ENCODE measurements at regions not wholly inside any gene's neighbourhood (a gene's known extent, or its start where the extent isn't known, plus 50 kb on each side); places are given as distances from the start of the nearest gene placed in this dataset.

DNA sequence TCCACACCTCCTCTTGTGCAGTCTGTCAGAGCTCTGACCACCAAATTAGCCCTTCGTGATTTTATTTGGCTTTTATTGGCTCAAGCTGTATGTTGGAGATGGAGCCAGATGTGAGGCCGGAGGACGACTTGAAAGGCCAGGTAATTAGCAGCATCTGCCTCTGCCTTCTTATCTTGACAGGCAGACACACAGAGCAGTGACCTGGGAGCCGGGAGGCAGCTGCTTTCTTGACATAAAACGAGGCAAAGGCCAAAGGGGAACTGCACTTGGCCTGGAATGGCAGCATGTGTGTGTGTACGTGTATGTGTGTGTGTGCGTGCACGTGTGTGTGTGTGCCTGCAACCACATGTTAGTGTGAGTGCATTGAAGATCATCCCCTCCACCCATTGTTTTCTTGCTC lies 56.9 kb upstream of the BRD7 start:
- H3K27ac Mint-ChIP-seq = no peak overlapping the region
- H3K4me3 Mint-ChIP-seq = no peak overlapping the region
- ATAC-seq (no peak), DNase-seq (no peak)
- H3K27me3 Mint-ChIP-seq = peaks cover 20% of the 10 kb centered on the region
- no peaks in the 10 kb centered on the region for H3K4me1 Mint-ChIP-seq
- H3K9me3 Mint-ChIP-seq = peaks cover 0 to 5% of the 10 kb centered on the region in 2 donors

DNA sequence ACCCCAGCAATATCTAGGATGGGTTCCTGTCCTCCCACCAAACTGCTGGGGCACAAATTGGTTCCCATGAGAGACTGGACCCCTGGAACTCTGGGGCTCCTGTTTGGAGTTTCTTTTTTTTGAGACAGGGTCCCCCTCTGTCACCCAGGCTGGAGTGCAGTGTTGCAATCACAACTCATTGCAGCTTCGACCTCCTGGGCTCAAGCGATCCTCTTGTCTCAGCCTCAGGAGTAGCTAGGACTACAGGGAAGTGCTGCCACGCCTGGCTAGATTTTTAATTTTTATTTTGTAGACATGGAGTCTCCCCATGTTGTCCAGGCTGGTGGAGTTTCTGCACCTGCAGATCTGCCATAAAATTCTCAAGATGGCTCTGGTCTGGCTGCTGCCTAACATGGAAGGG lies 56.3 kb upstream of the BRD7 start:
- Mint-ChIP-seq H3K4me3 (no peak overlapping the region), H3K27me3 (peaks cover 20% of the 10 kb centered on the region), H3K27ac (no peak overlapping the region), H3K4me1 (no peaks in the 10 kb centered on the region), H3K9me3 (peaks cover 3 to 11% of the 10 kb centered on the region in 2 donors)
- DNase-seq = no peak
- no peak for ATAC-seq

DNA sequence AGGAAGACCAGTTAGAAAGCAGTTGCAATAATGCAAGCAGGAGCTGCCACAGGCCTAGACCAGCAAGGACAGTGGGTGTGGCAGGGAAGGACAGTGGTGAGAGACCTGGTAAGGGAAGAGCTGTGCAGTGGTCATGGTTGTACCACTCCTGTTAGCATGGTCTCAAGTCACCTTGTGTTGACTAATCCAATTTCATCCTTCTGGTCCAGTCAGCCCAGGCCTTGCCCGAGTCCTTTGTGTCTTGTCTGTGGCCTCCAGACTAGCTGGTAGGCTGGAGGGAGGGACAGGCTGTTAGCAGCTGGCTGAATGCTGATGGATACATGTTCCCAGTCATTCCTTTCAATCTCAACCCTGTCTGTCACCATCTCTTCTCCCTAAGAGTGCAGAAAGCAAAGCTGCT lies 54.1 kb upstream of the BRD7 start:
- ATAC-seq (no peak), DNase-seq (no peak)
- H3K4me1 Mint-ChIP-seq = no peaks in the 10 kb centered on the region
- H3K9me3 Mint-ChIP-seq = peaks cover 14 to 30% of the 10 kb centered on the region in 2 donors
- no peak overlapping the region for H3K27ac Mint-ChIP-seq
- no peak overlapping the region for H3K4me3 Mint-ChIP-seq
- H3K27me3 Mint-ChIP-seq = peaks cover 20% of the 10 kb centered on the region

DNA sequence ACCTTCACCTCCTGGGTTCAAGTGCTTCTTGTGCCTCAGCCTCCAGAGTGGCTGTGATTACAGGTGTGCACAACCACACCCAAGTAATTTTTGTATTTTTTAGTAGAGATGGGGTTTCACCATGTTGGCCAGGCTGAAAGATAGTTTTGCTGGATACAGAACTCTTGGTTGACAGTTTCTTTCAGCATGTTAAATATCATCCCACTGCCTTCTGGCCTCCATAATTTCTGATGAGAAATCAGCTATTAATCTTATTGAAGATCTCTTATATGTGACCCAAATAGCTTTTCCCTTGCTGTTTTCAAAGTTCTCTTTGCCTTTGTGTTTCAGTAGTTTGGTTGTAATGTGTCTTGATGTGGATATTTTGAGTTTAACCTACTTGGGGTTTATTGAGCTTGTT lies 50.3 kb upstream of the BRD7 start:
- Mint-ChIP-seq H3K27ac (no peak overlapping the region), H3K9me3 (peaks cover 35 to 53% of the 10 kb centered on the region in 2 donors), H3K4me1 (no peaks in the 10 kb centered on the region), H3K4me3 (no peak overlapping the region), H3K27me3 (no peaks in the 10 kb centered on the region)
- DNase-seq (no peak), ATAC-seq (no peak)
